ENCODE measurements at regions not wholly inside any gene's neighbourhood (a gene's known extent, or its start where the extent isn't known, plus 50 kb on each side); places are given as distances from the start of the nearest gene placed in this dataset.
A peak's percentile ranks its signal among the peaks of the same experiment; 100 is the strongest.

- WGBS, 2 donors (ENCODE audit: low coverage in 1 of 2) = 8 to 10% methylated on average over 3 to 4 of the region's 9 CpGs
- H3K27me3 ChIP-seq = no peaks in the 10 kb centered on the region
- no peaks in the 10 kb centered on the region for H3K36me3 ChIP-seq
- TF ChIP-seq POLR2AphosphoS5 (IDR thresholded peaks at IDR 0.05) = peak; percentile 61
- peak in 2 of 4 experiments; percentile 23 to 28 for TF ChIP-seq CTCF (IDR thresholded peaks at IDR 0.05)
- TF ChIP-seq POLR2A (IDR thresholded peaks at IDR 0.05) = no peak
- no peak overlapping the region for H3K4me3 ChIP-seq
- peak overlapping the region in 3 of 4 donors; percentile 46 to 60 (median 58) for H3K27ac ChIP-seq
- peak; percentile 89 for ATAC-seq
- no peaks in the 10 kb centered on the region for H3K9me3 ChIP-seq
- H3K4me1 ChIP-seq = peaks cover 4 to 15% (median 14%) of the 10 kb centered on the region in 3 donors
Observed at GRCh38 chr1:58848818-58849411, 65.1 kb upstream of the JUN start.

GRCh38 chr1:58849551-58849950, 65.7 kb upstream of the JUN start:
- H3K9me3 ChIP-seq = no peaks in the 10 kb centered on the region
- no peaks in the 10 kb centered on the region for H3K27me3 ChIP-seq
- no peak overlapping the region for H3K4me3 ChIP-seq
- no peak for ATAC-seq
- H3K27ac ChIP-seq = peak overlapping the region in 3 of 4 donors; percentile 46 to 60 (median 58)
- TF ChIP-seq CTCF (IDR thresholded peaks at IDR 0.05) (no peak), POLR2AphosphoS5 (IDR thresholded peaks at IDR 0.05) (no peak), EP300 (IDR thresholded peaks at IDR 0.05) (no peak), POLR2A (IDR thresholded peaks at IDR 0.05) (no peak)
- 85 to 87% methylated on average over 2 of the region's 2 CpGs for whole genome bisulfite sequencing, 2 donors (ENCODE audit: low coverage in 1 of 2)
- H3K36me3 ChIP-seq = no peaks in the 10 kb centered on the region
- H3K4me1 ChIP-seq = peaks cover 4 to 15% (median 14%) of the 10 kb centered on the region in 3 donors

- TF ChIP-seq EP300 (IDR thresholded peaks at IDR 0.05) = no peak
- TF ChIP-seq CTCF (IDR thresholded peaks at IDR 0.05) = no peak
- no peak overlapping the region for H3K4me3 ChIP-seq
- H3K9me3 ChIP-seq = no peaks in the 10 kb centered on the region
- no peak for ATAC-seq
- H3K27me3 ChIP-seq = no peaks in the 10 kb centered on the region
- H3K4me1 ChIP-seq = peaks cover 4 to 20% (median 14%) of the 10 kb centered on the region in 3 donors
- no peak overlapping the region for H3K27ac ChIP-seq
- no peaks in the 10 kb centered on the region for H3K36me3 ChIP-seq
Observed at GRCh38 chr1:58850636-58851035, 66.8 kb upstream of the JUN start.

GRCh38 chr1:58852731-58853485, 69.1 kb upstream of the JUN start:
- 68 to 81% methylated on average over 2 to 8 of the region's 10 CpGs for WGBS, 2 donors (ENCODE audit: low coverage in 1 of 2)
- Histone ChIP-seq H3K27ac (no peak overlapping the region), H3K9me3 (no peaks in the 10 kb centered on the region), H3K36me3 (no peaks in the 10 kb centered on the region), H3K27me3 (no peaks in the 10 kb centered on the region), H3K4me3 (no peak overlapping the region), H3K4me1 (peaks cover 4 to 20% (median 14%) of the 10 kb centered on the region in 3 donors)
- no peak for TF ChIP-seq EP300 (IDR thresholded peaks at IDR 0.05)
- TF ChIP-seq POLR2AphosphoS5 (IDR thresholded peaks at IDR 0.05) = no peak
- no peak for TF ChIP-seq CTCF (IDR thresholded peaks at IDR 0.05)
- TF ChIP-seq POLR2A (IDR thresholded peaks at IDR 0.05) = no peak
- ATAC-seq = no peak

GRCh38 chr1:58854576-58854975, 70.7 kb upstream of the JUN start:
- no peaks in the 10 kb centered on the region for H3K27me3 ChIP-seq
- TF ChIP-seq POLR2A (IDR thresholded peaks at IDR 0.05) (no peak), EP300 (IDR thresholded peaks at IDR 0.05) (no peak), CTCF (IDR thresholded peaks at IDR 0.05) (no peak), POLR2AphosphoS5 (IDR thresholded peaks at IDR 0.05) (no peak)
- peaks cover 0 to 7% (median 2%) of the 10 kb centered on the region in 3 donors for H3K4me1 ChIP-seq
- H3K4me3 ChIP-seq = no peak overlapping the region
- H3K36me3 ChIP-seq = no peaks in the 10 kb centered on the region
- 69 to 83% methylated on average over 2 of the region's 2 CpGs for WGBS, 2 donors (ENCODE audit: low coverage in 1 of 2)
- H3K27ac ChIP-seq = no peak overlapping the region
- ATAC-seq = no peak
- no peaks in the 10 kb centered on the region for H3K9me3 ChIP-seq
